K562 (cell line): ENCODE measurements at regions not wholly inside any gene's neighbourhood (a gene's known extent, or its start where the extent isn't known, plus 50 kb on each side); places are given as distances from the start of the nearest gene placed in this dataset.

Experiments used
- ATAC-seq: fragments of 200-7000 bp; cut with Tn5 transposase; 3 replicates; pipeline ENCODE4 v1.9.1; 2020; ENCODE audit warnings: moderate library complexity
- BruUV-seq: library from RNA; stranded (reverse); fragments of 400-500 nt; replicated peaks from 2 replicates; lab custom pipeline; 2021; lab: Mats Ljungman, UMichigan
- CTCF ChIA-PET: fragments of 300-600 bp; formaldehyde crosslinking; extraction: SDS; loops from one replicate; lab custom pipeline; 2021; ENCODE audit warnings: low intra/inter-chr PET ratio; lab: Yijun Ruan, JAX
- POLR2A ChIA-PET: fragments of 300-600, 350-650 bp; sonication (Branson Sonifier 250); formaldehyde crosslinking; extraction: SDS; loops from one replicate; lab custom pipeline; 2021; ENCODE audit warnings: antibody characterized with exemption, inconsistent platforms; lab: Yijun Ruan, JAX
- DNase-seq, 4 experiments: peaks; one replicate each; pipeline versions ENCODE4 v3.0.0 to v3.0.0-alpha.2; 2011 to 2018; ENCODE audit warnings: low spot score in 3 of 4, mixed read lengths in 3 of 4; ENCODE audit errors: extremely low read depth in 1 of 4
- FAIRE-seq: peaks from 2 replicates; lab custom pipeline; 2011; peaks lifted over from hg19 to GRCh38; lab: Jason Lieb, UNC
- H2AFZ ChIP-seq: 2 replicates; pipeline ENCODE4 v1.6.0; 2011; ENCODE audit warnings: low read depth, low read length, control low read depth, inconsistent platforms
- H3K27ac ChIP-seq: fragments of 200-600 bp; 3 replicates; pipeline ENCODE4 v1.8.0; 2011; ENCODE audit warnings: low read depth, mild to moderate bottlenecking, control low read depth, inconsistent platforms, low read length, moderate library complexity, mixed read lengths; ENCODE audit errors: extremely low read depth
- H3K27me3 ChIP-seq, 2 experiments: fragments of 300-600 bp in 1 of 2; 2 replicates in 1 of 2; 3 replicates in 1 of 2; pipeline versions ENCODE4 v1.6.0 to v1.8.0; 2011; ENCODE audit warnings: inconsistent platforms in 2 of 2, low read length in 2 of 2, mild to moderate bottlenecking in 1 of 2, mixed read lengths in 1 of 2, moderate library complexity in 1 of 2; ENCODE audit not compliant: control insufficient read depth in 2 of 2, insufficient read depth in 2 of 2
- H3K36me3 ChIP-seq: fragments of 300-600 bp; 3 replicates; pipeline ENCODE4 v1.8.0; 2011; ENCODE audit warnings: mild to moderate bottlenecking, low read length, inconsistent platforms; ENCODE audit not compliant: control insufficient read depth, insufficient read depth
- H3K4me1 ChIP-seq, 2 experiments: fragments of 200-600 bp in 1 of 2; replicated peaks in 1 of 2; 2 replicates in 1 of 2; 3 replicates in 1 of 2; pipeline versions ENCODE4 v1.5.1 to v1.8.0; 2011; ENCODE audit warnings: inconsistent platforms in 2 of 2, low read length in 2 of 2, mild to moderate bottlenecking in 1 of 2, mixed read lengths in 1 of 2, moderate library complexity in 1 of 2; ENCODE audit not compliant: control insufficient read depth in 2 of 2, insufficient read depth in 2 of 2
- H3K4me2 ChIP-seq: 2 replicates; pipeline ENCODE4 v1.6.1; 2011; ENCODE audit warnings: low read length, control low read depth, inconsistent platforms, mixed read lengths; ENCODE audit not compliant: insufficient read depth
- H3K4me3 ChIP-seq: fragments of 200-600 bp; sonication (generic), shearing (Covaris generic); 2 replicates; pipeline ENCODE4 v1.5.1; 2016; ENCODE audit warnings: control low read depth, inconsistent platforms
- H3K79me2 ChIP-seq: fragments of 200-600 bp; 3 replicates; pipeline ENCODE4 v1.8.0; 2011; ENCODE audit warnings: low read length, inconsistent platforms; ENCODE audit not compliant: control insufficient read depth, insufficient read depth
- H3K9ac ChIP-seq, 2 experiments: 2 replicates each; pipeline versions ENCODE4 v1.6.0 to v1.6.1; 2011; ENCODE audit warnings: low read depth in 2 of 2, low read length in 2 of 2, control low read depth in 1 of 2, inconsistent platforms in 1 of 2, mild to moderate bottlenecking in 1 of 2, mixed read lengths in 1 of 2; ENCODE audit not compliant: insufficient read depth in 1 of 2
- H3K9me1 ChIP-seq: one replicate; pipeline ENCODE4 v1.6.0; 2011; ENCODE audit warnings: inconsistent platforms, mild to moderate bottlenecking, low read length, moderate library complexity; ENCODE audit not compliant: control insufficient read depth, insufficient read depth
- H3K9me3 ChIP-seq: replicated peaks from 2 replicates; pipeline ENCODE4 v1.5.1; 2011; ENCODE audit warnings: low read depth, low read length, inconsistent platforms; ENCODE audit not compliant: control insufficient read depth, insufficient read depth
- H4K20me1 ChIP-seq: replicated peaks from 2 replicates; pipeline ENCODE4 v1.6.1; 2011; ENCODE audit warnings: low read length, inconsistent platforms, mixed read lengths; ENCODE audit not compliant: control insufficient read depth, insufficient read depth
- GATAD2B ChIP-seq: fragments of 450-650 bp; IDR thresholded peaks from 2 replicates; pipeline ENCODE4 v1.6.1; 2017; ENCODE audit warnings: mild to moderate bottlenecking, borderline replicate concordance
- RBM39 ChIP-seq: fragments of 200-400 bp; formaldehyde crosslinking; optimal IDR thresholded peaks from 2 replicates; pipeline ENCODE3; 2018; ENCODE audit warnings: low read depth, low read length
- ZC3H8 ChIP-seq: fragments of 450-650 bp; IDR thresholded peaks from 2 replicates; pipeline ENCODE4 v1.6.1; 2017
- ZNF143 ChIP-seq: sonication (generic); formaldehyde crosslinking; IDR thresholded peaks from 2 replicates; pipeline ENCODE4 v1.9.0; 2022; ENCODE audit warnings: mild to moderate bottlenecking, missing genetic modification reagents
- ZNF707 ChIP-seq: fragments of 250-450 bp; sonication (Bioruptor Pico); conservative IDR thresholded peaks from 2 replicates; pipeline ENCODE4 v1.8.0; 2022; ENCODE audit warnings: inconsistent platforms, mild to moderate bottlenecking, moderate library complexity
- WGBS: fragments of 100-300 bp; shearing (Covaris generic); methylation state at CpG from one replicate; pipeline ENCODE4 v1.1.6; 2016; ENCODE audit warnings: low coverage, mixed read lengths; ENCODE audit not compliant: insufficient coverage; ENCODE audit errors: missing lambda C conversion rate; 5-methylcytosine and 5-hydroxymethylcytosine counted together
- in situ Hi-C: fragments of 300-500 bp; cut with MboI; formaldehyde crosslinking; loops from 4 replicates; pipeline ENCODE4 v1.15.0; 2018; ENCODE audit warnings: inconsistent platforms, mixed read lengths
- intact Hi-C: fragments of 100-400 bp; cut with micrococcal nuclease; formaldehyde crosslinking; loops from 2 replicates; pipeline ENCODE4 v1.14.2; 2022
- TF ChIP-seq, protein P1 (sequence below): IDR thresholded peaks from 2 replicates; pipeline ENCODE4 v1.6.1; 2014; ENCODE audit warnings: antibody characterized with exemption
- TF ChIP-seq, protein P2 (sequence below): sonication (generic); formaldehyde crosslinking; IDR thresholded peaks from 2 replicates; pipeline ENCODE4 v1.4.0; 2020; ENCODE audit warnings: mild to moderate bottlenecking, missing genetic modification reagents
- TF ChIP-seq, protein P3 (sequence below): fragments of 450-650 bp; IDR thresholded peaks from 2 replicates; pipeline ENCODE4 v1.6.1; 2016
- TF ChIP-seq, protein P4 (sequence below): fragments of 450-650 bp; conservative IDR thresholded peaks from 2 replicates; pipeline ENCODE4 v1.6.1; 2016; ENCODE audit warnings: missing genetic modification characterization, low read depth, mild to moderate bottlenecking, control low read depth, missing compliant biosample characterization

DNA sequence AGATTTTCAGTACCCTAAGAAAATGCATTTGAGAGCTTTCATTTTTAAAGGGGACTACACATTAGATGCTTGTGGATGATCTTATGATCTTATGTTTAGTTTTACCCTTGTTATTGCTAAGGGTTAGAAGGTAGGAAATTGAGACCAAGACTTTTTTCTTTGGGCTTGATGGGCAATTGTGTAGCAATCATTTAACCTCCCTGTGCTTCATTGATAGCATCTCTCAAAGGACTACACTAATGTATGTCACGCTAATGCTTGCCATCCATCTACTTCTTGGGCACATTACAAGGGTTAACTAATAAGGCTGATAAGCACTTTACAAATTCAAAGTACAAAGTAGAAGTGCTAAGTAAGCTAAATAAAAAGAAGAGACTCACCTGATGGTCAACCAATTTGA lies 189.3 kb upstream of the LRP1B start:
- no TSS peak for BruUV-seq
- Histone ChIP-seq H3K9me1 (no peaks in the 10 kb centered on the region), H3K36me3 (no peaks in the 10 kb centered on the region), H3K4me3 (no peak overlapping the region), H3K4me1 (no peaks in the 10 kb centered on the region), H4K20me1 (no peaks in the 10 kb centered on the region), H2AFZ (no peak overlapping the region), H3K27me3 (no peaks in the 10 kb centered on the region), H3K4me2 (no peak overlapping the region), H3K9me3 (no peaks in the 10 kb centered on the region), H3K27ac (no peak overlapping the region), H3K9ac (no peak overlapping the region), H3K79me2 (no peaks in the 10 kb centered on the region)
- FAIRE-seq (no peak), DNase-seq (no peak), ATAC-seq (no peak)
- ChIA-PET CTCF (no interaction called here), POLR2A (no interaction called here)
- in situ Hi-C loops, result no loop called here
- 0% methylated on average over 1 of the region's 1 CpG for WGBS
- intact Hi-C loops, result no loop called here
- no peak for TF ChIP-seq RBM39
- no peak for TF ChIP-seq ZNF143
- no peak for TF ChIP-seq ZC3H8
- TF ChIP-seq, protein P1, sequence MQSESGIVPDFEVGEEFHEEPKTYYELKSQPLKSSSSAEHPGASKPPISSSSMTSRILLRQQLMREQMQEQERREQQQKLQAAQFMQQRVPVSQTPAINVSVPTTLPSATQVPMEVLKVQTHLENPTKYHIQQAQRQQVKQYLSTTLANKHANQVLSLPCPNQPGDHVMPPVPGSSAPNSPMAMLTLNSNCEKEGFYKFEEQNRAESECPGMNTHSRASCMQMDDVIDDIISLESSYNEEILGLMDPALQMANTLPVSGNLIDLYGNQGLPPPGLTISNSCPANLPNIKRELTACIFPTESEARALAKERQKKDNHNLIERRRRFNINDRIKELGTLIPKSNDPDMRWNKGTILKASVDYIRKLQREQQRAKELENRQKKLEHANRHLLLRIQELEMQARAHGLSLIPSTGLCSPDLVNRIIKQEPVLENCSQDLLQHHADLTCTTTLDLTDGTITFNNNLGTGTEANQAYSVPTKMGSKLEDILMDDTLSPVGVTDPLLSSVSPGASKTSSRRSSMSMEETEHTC, result no peak
- TF ChIP-seq GATAD2B, result no peak
- TF ChIP-seq, protein P2, sequence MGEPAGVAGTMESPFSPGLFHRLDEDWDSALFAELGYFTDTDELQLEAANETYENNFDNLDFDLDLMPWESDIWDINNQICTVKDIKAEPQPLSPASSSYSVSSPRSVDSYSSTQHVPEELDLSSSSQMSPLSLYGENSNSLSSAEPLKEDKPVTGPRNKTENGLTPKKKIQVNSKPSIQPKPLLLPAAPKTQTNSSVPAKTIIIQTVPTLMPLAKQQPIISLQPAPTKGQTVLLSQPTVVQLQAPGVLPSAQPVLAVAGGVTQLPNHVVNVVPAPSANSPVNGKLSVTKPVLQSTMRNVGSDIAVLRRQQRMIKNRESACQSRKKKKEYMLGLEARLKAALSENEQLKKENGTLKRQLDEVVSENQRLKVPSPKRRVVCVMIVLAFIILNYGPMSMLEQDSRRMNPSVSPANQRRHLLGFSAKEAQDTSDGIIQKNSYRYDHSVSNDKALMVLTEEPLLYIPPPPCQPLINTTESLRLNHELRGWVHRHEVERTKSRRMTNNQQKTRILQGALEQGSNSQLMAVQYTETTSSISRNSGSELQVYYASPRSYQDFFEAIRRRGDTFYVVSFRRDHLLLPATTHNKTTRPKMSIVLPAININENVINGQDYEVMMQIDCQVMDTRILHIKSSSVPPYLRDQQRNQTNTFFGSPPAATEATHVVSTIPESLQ (CRISPR knock-in tag), result no peak
- TF ChIP-seq, protein P3, sequence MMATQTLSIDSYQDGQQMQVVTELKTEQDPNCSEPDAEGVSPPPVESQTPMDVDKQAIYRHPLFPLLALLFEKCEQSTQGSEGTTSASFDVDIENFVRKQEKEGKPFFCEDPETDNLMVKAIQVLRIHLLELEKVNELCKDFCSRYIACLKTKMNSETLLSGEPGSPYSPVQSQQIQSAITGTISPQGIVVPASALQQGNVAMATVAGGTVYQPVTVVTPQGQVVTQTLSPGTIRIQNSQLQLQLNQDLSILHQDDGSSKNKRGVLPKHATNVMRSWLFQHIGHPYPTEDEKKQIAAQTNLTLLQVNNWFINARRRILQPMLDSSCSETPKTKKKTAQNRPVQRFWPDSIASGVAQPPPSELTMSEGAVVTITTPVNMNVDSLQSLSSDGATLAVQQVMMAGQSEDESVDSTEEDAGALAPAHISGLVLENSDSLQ, result no peak
- no peak for TF ChIP-seq ZNF707 (CRISPR knock-in tag)
- TF ChIP-seq, protein P4, sequence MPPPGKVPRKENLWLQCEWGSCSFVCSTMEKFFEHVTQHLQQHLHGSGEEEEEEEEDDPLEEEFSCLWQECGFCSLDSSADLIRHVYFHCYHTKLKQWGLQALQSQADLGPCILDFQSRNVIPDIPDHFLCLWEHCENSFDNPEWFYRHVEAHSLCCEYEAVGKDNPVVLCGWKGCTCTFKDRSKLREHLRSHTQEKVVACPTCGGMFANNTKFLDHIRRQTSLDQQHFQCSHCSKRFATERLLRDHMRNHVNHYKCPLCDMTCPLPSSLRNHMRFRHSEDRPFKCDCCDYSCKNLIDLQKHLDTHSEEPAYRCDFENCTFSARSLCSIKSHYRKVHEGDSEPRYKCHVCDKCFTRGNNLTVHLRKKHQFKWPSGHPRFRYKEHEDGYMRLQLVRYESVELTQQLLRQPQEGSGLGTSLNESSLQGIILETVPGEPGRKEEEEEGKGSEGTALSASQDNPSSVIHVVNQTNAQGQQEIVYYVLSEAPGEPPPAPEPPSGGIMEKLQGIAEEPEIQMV (tag), result no peak
